NB4 (cell line): ENCODE measurements at regions not wholly inside any gene's neighbourhood (a gene's known extent, or its start where the extent isn't known, plus 50 kb on each side); places are given as distances from the start of the nearest gene placed in this dataset.
A peak's percentile ranks its signal among the peaks of the same experiment; 100 is the strongest.

Experiments
- DNase-seq: peaks from one replicate; pipeline ENCODE4 v3.0.0; 2010; ENCODE audit warnings: low read depth
- H3K4me3 ChIP-seq: one replicate; pipeline ENCODE4 v1.5.1; 2011; ENCODE audit warnings: mild to moderate bottlenecking, low read depth, low read length, moderate library complexity
- CTCF ChIP-seq: IDR thresholded peaks from one replicate; pipeline ENCODE4 v1.5.1; 2012; ENCODE audit warnings: low read depth, low read length
- MYC ChIP-seq: IDR thresholded peaks from 2 replicates; pipeline ENCODE4 v1.6.1; 2011; ENCODE audit warnings: low read depth, low read length
- POLR2A ChIP-seq: IDR thresholded peaks from 2 replicates; pipeline ENCODE4 v1.6.1; 2011; ENCODE audit warnings: mild to moderate bottlenecking; ENCODE audit not compliant: insufficient read length; ENCODE audit errors: extremely low read depth
- TF ChIP-seq, protein P1 (sequence below): IDR thresholded peaks from 2 replicates; pipeline ENCODE4 v1.6.1; 2011; ENCODE audit warnings: low read depth, low read length

DNA sequence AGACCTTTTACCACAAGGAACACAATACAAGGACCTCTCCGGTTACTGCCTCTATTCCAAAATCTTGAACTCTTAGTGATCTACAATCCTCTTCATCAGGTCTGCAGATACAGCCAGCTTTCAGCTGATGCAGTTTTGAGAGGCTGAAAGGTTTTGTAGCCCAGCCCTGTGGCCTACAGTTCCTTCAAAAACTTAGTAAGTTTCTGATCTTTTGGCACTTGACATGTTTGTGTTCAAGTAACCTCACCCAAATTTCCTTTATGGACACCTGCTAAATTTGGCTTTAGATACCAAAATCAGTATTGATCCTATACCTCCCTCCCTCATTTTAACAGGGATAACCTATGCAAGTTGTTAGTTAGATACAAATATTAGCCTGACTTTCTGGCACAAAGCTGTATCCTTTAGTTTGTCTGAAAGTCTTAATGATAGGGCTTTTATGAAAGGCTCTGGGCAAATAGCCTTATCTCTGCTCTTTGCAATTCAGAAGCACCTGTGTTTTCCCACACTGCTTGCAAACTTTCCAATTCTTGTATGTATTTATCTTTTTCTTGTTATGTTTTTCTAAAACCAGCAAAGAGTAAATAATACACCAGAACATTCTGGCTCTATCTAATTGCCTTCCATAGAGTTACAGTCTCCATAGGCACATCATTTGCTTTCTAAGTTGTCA is 650.5 kb upstream of the KLHL29 start:
- TF ChIP-seq POLR2A (no peak), CTCF (no peak), MYC (no peak)
- TF ChIP-seq, protein P1, sequence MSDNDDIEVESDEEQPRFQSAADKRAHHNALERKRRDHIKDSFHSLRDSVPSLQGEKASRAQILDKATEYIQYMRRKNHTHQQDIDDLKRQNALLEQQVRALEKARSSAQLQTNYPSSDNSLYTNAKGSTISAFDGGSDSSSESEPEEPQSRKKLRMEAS: no peak
- H3K4me3 ChIP-seq: no peak overlapping the region
- DNase-seq: no peak

- H3K4me3 ChIP-seq: no peak overlapping the region
- TF ChIP-seq CTCF (peak; percentile 48), MYC (no peak), POLR2A (no peak)
- DNase-seq: peak; percentile 15
Observed at GRCh38 chr2:22737144-22737543, 647.8 kb upstream of the KLHL29 start.

DNA sequence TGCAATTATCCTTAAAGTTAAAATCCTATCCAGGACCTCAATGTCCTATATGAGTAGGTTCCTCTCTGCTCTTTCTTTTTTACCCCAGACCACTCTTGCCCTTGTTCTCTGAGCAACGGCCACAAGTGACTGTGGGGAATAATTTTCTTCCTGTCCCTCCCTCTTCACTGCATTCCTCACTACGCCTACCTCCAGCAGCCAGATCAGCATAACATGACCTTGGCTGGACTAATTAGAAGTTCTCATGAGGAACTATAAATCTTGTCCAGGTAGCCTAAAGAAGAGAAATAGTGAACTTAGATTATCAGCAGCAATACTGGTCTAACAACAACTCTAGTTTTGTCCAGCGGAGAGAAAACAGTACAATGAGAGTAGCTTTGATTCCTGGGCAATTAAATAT is 643.8 kb upstream of the KLHL29 start:
- no peak for DNase-seq
- TF ChIP-seq, protein P1: no peak
- TF ChIP-seq CTCF: no peak
- TF ChIP-seq MYC: no peak
- TF ChIP-seq POLR2A: no peak
- H3K4me3 ChIP-seq: no peak overlapping the region

- TF ChIP-seq POLR2A (no peak), CTCF (no peak), MYC (no peak)
- TF ChIP-seq, protein P1: no peak
- DNase-seq: no peak
- no peak overlapping the region for H3K4me3 ChIP-seq
Observed at GRCh38 chr2:22748909-22749308, 636.1 kb upstream of the KLHL29 start.

GRCh38 chr2:22753476-22753875 is 631.5 kb upstream of the KLHL29 start:
- H3K4me3 ChIP-seq: no peak overlapping the region
- DNase-seq: no peak
- TF ChIP-seq POLR2A (no peak), CTCF (no peak), MYC (no peak)
- TF ChIP-seq, protein P1: no peak
